ENCODE measurements at regions not wholly inside any gene's neighbourhood (a gene's known extent, or its start where the extent isn't known, plus 50 kb on each side); places are given as distances from the start of the nearest gene placed in this dataset.

GRCh38 chr15:81987628-81988027, 58.2 kb downstream of the MEX3B start:
- intact Hi-C loops (cut with DNase I; ENCODE audit: low total_unique reads): no loop called here
- H3K4me3 ChIP-seq: no peak overlapping the region
- H3K27ac ChIP-seq: no peak overlapping the region
- TF ChIP-seq POLR2A (IDR thresholded peaks at IDR 0.05) (no peak), CTCF (IDR thresholded peaks at IDR 0.05) (no peak)
- H3K36me3 ChIP-seq: no peaks in the 10 kb centered on the region
- H3K4me1 ChIP-seq: no peaks in the 10 kb centered on the region
- no peaks in the 10 kb centered on the region for H3K27me3 ChIP-seq
- DNase-seq: no peak
- H3K9me3 ChIP-seq: peaks cover 0 to 4% of the 10 kb centered on the region in 2 donors

- Histone ChIP-seq H3K4me3 (no peak overlapping the region), H3K4me1 (no peaks in the 10 kb centered on the region), H3K27me3 (no peaks in the 10 kb centered on the region), H3K27ac (no peak overlapping the region), H3K36me3 (no peaks in the 10 kb centered on the region), H3K9me3 (no peaks in the 10 kb centered on the region)
- no peak for DNase-seq
- intact Hi-C loops (cut with DNase I; ENCODE audit: low total_unique reads): no loop called here
- TF ChIP-seq POLR2A (IDR thresholded peaks at IDR 0.05) (no peak), CTCF (IDR thresholded peaks at IDR 0.05) (no peak)
Observed at GRCh38 chr15:81983497-81983896, 62.3 kb downstream of the MEX3B start.

- H3K36me3 ChIP-seq: no peaks in the 10 kb centered on the region
- intact Hi-C loops (cut with DNase I; ENCODE audit: low total_unique reads): no loop called here
- DNase-seq: no peak
Observed at GRCh38 chr15:81982808-81983207, 63.0 kb downstream of the MEX3B start.

GRCh38 chr15:81981908-81982307, 63.9 kb downstream of the MEX3B start:
- Histone ChIP-seq H3K9me3 (no peaks in the 10 kb centered on the region), H3K36me3 (no peaks in the 10 kb centered on the region), H3K27me3 (no peaks in the 10 kb centered on the region), H3K4me3 (no peak overlapping the region), H3K27ac (no peak overlapping the region), H3K4me1 (no peaks in the 10 kb centered on the region)
- DNase-seq: no peak
- no peak for TF ChIP-seq CTCF (IDR thresholded peaks at IDR 0.05)
- TF ChIP-seq POLR2A (IDR thresholded peaks at IDR 0.05): no peak
- intact Hi-C loops (cut with DNase I; ENCODE audit: low total_unique reads): no loop called here

More at GRCh38 chr15:81982808-81983207, 63.0 kb downstream of the MEX3B start:
- Histone ChIP-seq H3K27ac (no peak overlapping the region), H3K9me3 (no peaks in the 10 kb centered on the region), H3K27me3 (no peaks in the 10 kb centered on the region), H3K4me3 (no peak overlapping the region), H3K4me1 (no peaks in the 10 kb centered on the region)
- TF ChIP-seq POLR2A (IDR thresholded peaks at IDR 0.05) (no peak), CTCF (IDR thresholded peaks at IDR 0.05) (no peak)

- H3K4me1 ChIP-seq: no peaks in the 10 kb centered on the region
- H3K36me3 ChIP-seq: no peaks in the 10 kb centered on the region
- intact Hi-C loops (cut with DNase I; ENCODE audit: low total_unique reads): no loop called here
- TF ChIP-seq POLR2A (IDR thresholded peaks at IDR 0.05): no peak
- TF ChIP-seq CTCF (IDR thresholded peaks at IDR 0.05): no peak
- no peak overlapping the region for H3K27ac ChIP-seq
- H3K27me3 ChIP-seq: no peaks in the 10 kb centered on the region
- no peak overlapping the region for H3K4me3 ChIP-seq
- no peak for DNase-seq
- H3K9me3 ChIP-seq: no peaks in the 10 kb centered on the region
Observed at GRCh38 chr15:81977464-81977863, 68.4 kb downstream of the MEX3B start.
